ENCODE measurements at regions not wholly inside any gene's neighbourhood (a gene's known extent, or its start where the extent isn't known, plus 50 kb on each side); places are given as distances from the start of the nearest gene placed in this dataset.

GRCh38 chr6:12534069-12534853, 182.3 kb upstream of the PHACTR1 start:
- H3K4me2 ChIP-seq (ENCODE audit: low read length) = no peak overlapping the region
- no peaks in the 10 kb centered on the region for H3K79me2 ChIP-seq (ENCODE audit: insufficient read depth, low read depth, low read length)
- no peak overlapping the region for H3K27ac ChIP-seq (ENCODE audit: low read depth, low read length, poor library complexity, severe bottlenecking)
- no peaks in the 10 kb centered on the region for H4K20me1 ChIP-seq (ENCODE audit: insufficient read depth, low read length)
- no TSS peak for BruUV-seq (replicated peaks)
- no peaks in the 10 kb centered on the region for H3K9me2 ChIP-seq (ENCODE audit: insufficient read depth, low read length)
- POLR2A ChIA-PET = no interaction called here
- DNase-seq (ENCODE audit: low spot score) = no peak
- no peaks in the 10 kb centered on the region for H3K4me1 ChIP-seq (ENCODE audit: insufficient read depth, low read length, poor library complexity, severe bottlenecking)
- TF ChIP-seq CTCF (conservative IDR thresholded peaks at IDR 0.05; ENCODE audit: low read length) (no peak), EZH2phosphoT487 (IDR thresholded peaks at IDR 0.05; ENCODE audit: borderline replicate concordance, low read depth, low read length) (no peak)
- H3K4me3 ChIP-seq (ENCODE audit: low read depth, low read length, poor library complexity, severe bottlenecking) = no peak overlapping the region
- no peaks in the 10 kb centered on the region for H3K9me3 ChIP-seq (ENCODE audit: low read length)
- no peak overlapping the region for H2AFZ ChIP-seq (ENCODE audit: low read length)
- no peaks in the 10 kb centered on the region for H3K36me3 ChIP-seq (ENCODE audit: insufficient read depth, low read length)
- intact Hi-C loops (cut with micrococcal nuclease; ENCODE audit: unreplicated experiment) = no loop called here
- CTCF ChIA-PET (ENCODE audit: unreplicated experiment) = no interaction called here

- DNase-seq (ENCODE audit: low spot score) = no peak
- BruUV-seq (replicated peaks) = no TSS peak
- intact Hi-C loops (cut with micrococcal nuclease; ENCODE audit: unreplicated experiment) = no loop called here
- Histone ChIP-seq H4K20me1 (ENCODE audit: insufficient read depth, low read length) (no peaks in the 10 kb centered on the region), H3K79me2 (ENCODE audit: insufficient read depth, low read depth, low read length) (no peaks in the 10 kb centered on the region), H2AFZ (ENCODE audit: low read length) (no peak overlapping the region), H3K9me3 (ENCODE audit: low read length) (no peaks in the 10 kb centered on the region), H3K36me3 (ENCODE audit: insufficient read depth, low read length) (no peaks in the 10 kb centered on the region), H3K9me2 (ENCODE audit: insufficient read depth, low read length) (no peaks in the 10 kb centered on the region), H3K4me1 (ENCODE audit: insufficient read depth, low read length, poor library complexity, severe bottlenecking) (no peaks in the 10 kb centered on the region), H3K27ac (ENCODE audit: low read depth, low read length, poor library complexity, severe bottlenecking) (no peak overlapping the region), H3K4me3 (ENCODE audit: low read depth, low read length, poor library complexity, severe bottlenecking) (no peak overlapping the region), H3K4me2 (ENCODE audit: low read length) (no peak overlapping the region)
- TF ChIP-seq EZH2phosphoT487 (IDR thresholded peaks at IDR 0.05; ENCODE audit: borderline replicate concordance, low read depth, low read length) (no peak), CTCF (conservative IDR thresholded peaks at IDR 0.05; ENCODE audit: low read length) (no peak)
- ChIA-PET CTCF (ENCODE audit: unreplicated experiment) (no interaction called here), POLR2A (interaction anchor here (1.2 kb wide), 1 partner anchor 11 kb away, joined by 3 read pairs; no protein-coding TSS in a partner anchor)
These were observed 180.8 kb upstream of the PHACTR1 start for GRCh38 chr6:12535586-12536314.

- H4K20me1 ChIP-seq (ENCODE audit: insufficient read depth, low read length) = no peaks in the 10 kb centered on the region
- H3K9me2 ChIP-seq (ENCODE audit: insufficient read depth, low read length) = no peaks in the 10 kb centered on the region
- POLR2A ChIA-PET = interaction anchor here (1.2 kb wide), 1 partner anchor 10 kb away, joined by 3 read pairs; no protein-coding TSS in a partner anchor
- TF ChIP-seq CTCF (conservative IDR thresholded peaks at IDR 0.05; ENCODE audit: low read length) = no peak
- no peak for TF ChIP-seq EZH2phosphoT487 (IDR thresholded peaks at IDR 0.05; ENCODE audit: borderline replicate concordance, low read depth, low read length)
- H3K4me3 ChIP-seq (ENCODE audit: low read depth, low read length, poor library complexity, severe bottlenecking) = no peak overlapping the region
- no peak overlapping the region for H3K4me2 ChIP-seq (ENCODE audit: low read length)
- no TSS peak for BruUV-seq (replicated peaks)
- H3K79me2 ChIP-seq (ENCODE audit: insufficient read depth, low read depth, low read length) = no peaks in the 10 kb centered on the region
- no peak for DNase-seq (ENCODE audit: low spot score)
- H3K27ac ChIP-seq (ENCODE audit: low read depth, low read length, poor library complexity, severe bottlenecking) = no peak overlapping the region
- H3K4me1 ChIP-seq (ENCODE audit: insufficient read depth, low read length, poor library complexity, severe bottlenecking) = no peaks in the 10 kb centered on the region
- H3K36me3 ChIP-seq (ENCODE audit: insufficient read depth, low read length) = no peaks in the 10 kb centered on the region
- intact Hi-C loops (cut with micrococcal nuclease; ENCODE audit: unreplicated experiment) = no loop called here
- CTCF ChIA-PET (ENCODE audit: unreplicated experiment) = no interaction called here
- H2AFZ ChIP-seq (ENCODE audit: low read length) = no peak overlapping the region
- H3K9me3 ChIP-seq (ENCODE audit: low read length) = no peaks in the 10 kb centered on the region
These were observed 180.2 kb upstream of the PHACTR1 start for GRCh38 chr6:12536416-12536815.

All from OCI-LY7 (cell line).